ENCODE measurements at regions not wholly inside any gene's neighbourhood (a gene's known extent, or its start where the extent isn't known, plus 50 kb on each side); places are given as distances from the start of the nearest gene placed in this dataset.

DNA sequence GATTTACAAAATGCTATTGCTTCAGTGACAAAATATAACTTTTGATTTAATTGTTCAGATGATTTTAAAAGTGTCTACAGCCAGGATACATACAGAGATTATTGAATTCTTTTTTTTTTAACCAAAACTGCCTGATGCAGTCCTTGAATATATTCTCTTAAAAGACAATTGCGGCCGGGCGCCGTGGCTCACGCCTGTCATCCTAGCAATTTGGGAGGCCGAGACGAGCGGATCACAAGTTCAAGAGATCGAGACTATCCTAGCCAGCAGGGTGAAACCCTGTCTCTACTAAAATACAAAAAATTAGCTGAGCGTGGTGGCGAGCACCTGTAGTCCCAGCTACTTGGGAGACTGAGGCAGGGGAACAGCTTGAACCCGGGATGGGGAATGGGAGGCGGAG is 497.0 kb upstream of the FSIP2 start:
- 67% methylated on average over 13 of the region's 13 CpGs for WGBS (ENCODE audit: low lambda C conversion rate)
- Histone ChIP-seq H2AFZ (ENCODE audit: low read depth) (no peak overlapping the region), H3K27ac (ENCODE audit: low read depth in 2 of 2, low read length in 1 of 2) (no peak overlapping the region), H3K79me2 (ENCODE audit: insufficient read depth) (no peaks in the 10 kb centered on the region), H3K27me3 (ENCODE audit: insufficient read depth) (no peaks in the 10 kb centered on the region), H3K4me3 (ENCODE audit: low read depth in 2 of 2, low read length in 1 of 2) (no peak overlapping the region), H3K9me3 (no peaks in the 10 kb centered on the region), H3K9ac (no peak overlapping the region), H3K4me1 (ENCODE audit: control insufficient read depth in 1 of 2, insufficient read depth in 2 of 2, low read depth in 1 of 2, low read length in 1 of 2) (no peaks in the 10 kb centered on the region), H3K36me3 (replicated peaks in 1 of 2; ENCODE audit: control insufficient read depth in 1 of 2, insufficient read depth in 2 of 2, low read length in 1 of 2) (no peaks in the 10 kb centered on the region), H3K4me2 (no peak overlapping the region), H4K20me1 (ENCODE audit: insufficient read depth) (no peaks in the 10 kb centered on the region), H3F3A (replicated peaks; ENCODE audit: insufficient read depth) (no peaks in the 10 kb centered on the region), H3K9me2 (no peaks in the 10 kb centered on the region)
- no peak for DNase-seq
- TF ChIP-seq TAF1 (IDR thresholded peaks at IDR 0.05; ENCODE audit: borderline replicate concordance, low read depth, low read length) (no peak), ZBTB33 (IDR thresholded peaks at IDR 0.05; ENCODE audit: borderline replicate concordance, low read depth) (no peak)
- CTCF ChIA-PET, result interaction anchor here (0.6 kb wide), 1 partner anchor 698 kb away, joined by 3 read pairs; no protein-coding TSS in a partner anchor
- POLR2A ChIA-PET, result no interaction called here

- Histone ChIP-seq H3K27me3 (ENCODE audit: insufficient read depth) (no peaks in the 10 kb centered on the region), H3K9me2 (no peaks in the 10 kb centered on the region), H3F3A (replicated peaks; ENCODE audit: insufficient read depth) (no peaks in the 10 kb centered on the region), H3K4me3 (ENCODE audit: low read depth in 2 of 2, low read length in 1 of 2) (no peak overlapping the region), H3K9ac (no peak overlapping the region), H3K27ac (ENCODE audit: low read depth in 2 of 2, low read length in 1 of 2) (no peak overlapping the region), H4K20me1 (ENCODE audit: insufficient read depth) (no peaks in the 10 kb centered on the region), H3K4me1 (ENCODE audit: control insufficient read depth in 1 of 2, insufficient read depth in 2 of 2, low read depth in 1 of 2, low read length in 1 of 2) (no peaks in the 10 kb centered on the region), H3K79me2 (ENCODE audit: insufficient read depth) (no peaks in the 10 kb centered on the region), H3K9me3 (no peaks in the 10 kb centered on the region), H3K4me2 (no peak overlapping the region), H3K36me3 (replicated peaks in 1 of 2; ENCODE audit: control insufficient read depth in 1 of 2, insufficient read depth in 2 of 2, low read length in 1 of 2) (no peaks in the 10 kb centered on the region), H2AFZ (ENCODE audit: low read depth) (no peak overlapping the region)
- no peak for TF ChIP-seq JUND (IDR thresholded peaks at IDR 0.05)
- no peak for TF ChIP-seq GABPA (IDR thresholded peaks at IDR 0.05; ENCODE audit: low read depth)
- no peak for TF ChIP-seq USF1 (IDR thresholded peaks at IDR 0.05; ENCODE audit: borderline replicate concordance, low read depth)
- TF ChIP-seq EP300 (IDR thresholded peaks at IDR 0.05; ENCODE audit: borderline replicate concordance in 1 of 2, low read depth in 1 of 2, low read length in 1 of 2), result no peak
- TF ChIP-seq RAD21 (IDR thresholded peaks at IDR 0.05; ENCODE audit: low read length), result no peak
- no peak for TF ChIP-seq ZBTB33 (IDR thresholded peaks at IDR 0.05; ENCODE audit: borderline replicate concordance, low read depth)
- TF ChIP-seq TEAD4 (IDR thresholded peaks at IDR 0.05; ENCODE audit: borderline replicate concordance, insufficient read depth), result no peak
- no peak for TF ChIP-seq NRF1 (IDR thresholded peaks at IDR 0.05; ENCODE audit: low read depth, low read length)
- no peak for TF ChIP-seq EZH2phosphoT487 (IDR thresholded peaks at IDR 0.05; ENCODE audit: borderline replicate concordance, low read depth)
- TF ChIP-seq, protein P1, sequence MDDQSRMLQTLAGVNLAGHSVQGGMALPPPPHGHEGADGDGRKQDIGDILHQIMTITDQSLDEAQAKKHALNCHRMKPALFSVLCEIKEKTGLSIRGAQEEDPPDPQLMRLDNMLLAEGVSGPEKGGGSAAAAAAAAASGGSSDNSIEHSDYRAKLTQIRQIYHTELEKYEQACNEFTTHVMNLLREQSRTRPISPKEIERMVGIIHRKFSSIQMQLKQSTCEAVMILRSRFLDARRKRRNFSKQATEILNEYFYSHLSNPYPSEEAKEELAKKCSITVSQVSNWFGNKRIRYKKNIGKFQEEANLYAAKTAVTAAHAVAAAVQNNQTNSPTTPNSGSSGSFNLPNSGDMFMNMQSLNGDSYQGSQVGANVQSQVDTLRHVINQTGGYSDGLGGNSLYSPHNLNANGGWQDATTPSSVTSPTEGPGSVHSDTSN (IDR thresholded peaks at IDR 0.05), result no peak
- no peak for TF ChIP-seq POLR2AphosphoS5 (IDR thresholded peaks at IDR 0.05; ENCODE audit: low read depth, low read length)
- TF ChIP-seq, protein P2, sequence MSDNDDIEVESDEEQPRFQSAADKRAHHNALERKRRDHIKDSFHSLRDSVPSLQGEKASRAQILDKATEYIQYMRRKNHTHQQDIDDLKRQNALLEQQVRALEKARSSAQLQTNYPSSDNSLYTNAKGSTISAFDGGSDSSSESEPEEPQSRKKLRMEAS (IDR thresholded peaks at IDR 0.05; ENCODE audit: low read depth), result no peak
- no peak for TF ChIP-seq TAF1 (IDR thresholded peaks at IDR 0.05; ENCODE audit: borderline replicate concordance, low read depth, low read length)
- TF ChIP-seq FOSL2 (IDR thresholded peaks at IDR 0.05; ENCODE audit: borderline replicate concordance, low read depth), result no peak
- TF ChIP-seq CHD2 (IDR thresholded peaks at IDR 0.05; ENCODE audit: low read length, partially characterized antibody), result no peak
- WGBS (ENCODE audit: low lambda C conversion rate), result 33% methylated on average over 2 of the region's 2 CpGs
- no peak for DNase-seq
- ChIA-PET POLR2A (no interaction called here), CTCF (interaction anchor here (0.8 kb wide), 1 partner anchor 9 kb away, joined by 3 read pairs; no protein-coding TSS in a partner anchor)
These were observed 496.1 kb upstream of the FSIP2 start for GRCh38 chr2:185242462-185242861.
